ENCODE measurements at regions not wholly inside any gene's neighbourhood (a gene's known extent, or its start where the extent isn't known, plus 50 kb on each side); places are given as distances from the start of the nearest gene placed in this dataset.

DNA sequence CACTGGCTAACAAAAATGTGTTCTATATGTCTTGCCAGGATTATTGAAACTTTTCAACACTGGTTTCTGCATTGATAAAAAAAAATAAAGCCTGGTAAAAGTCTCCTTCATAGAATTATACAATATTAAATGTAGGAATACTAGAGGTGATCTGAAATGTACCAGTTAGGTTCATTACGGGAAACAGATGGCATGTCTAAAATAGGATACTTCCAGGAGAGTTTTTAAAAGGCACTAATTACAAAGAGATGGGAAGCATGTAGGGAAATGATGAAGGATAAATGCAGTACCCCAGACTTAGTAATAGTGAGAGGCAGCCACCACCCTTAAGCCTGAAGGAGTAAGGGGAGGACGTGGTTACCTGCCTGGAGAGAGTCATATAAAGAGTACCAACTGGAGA, 107.0 kb upstream of the NPSR1 start:
- H3K4me1 ChIP-seq (ENCODE audit: low read length): no peaks in the 10 kb centered on the region
- no peak overlapping the region for H3K27ac ChIP-seq (ENCODE audit: low read length)
- H2AFZ ChIP-seq (ENCODE audit: low read depth, low read length): no peak overlapping the region
- H3K79me2 ChIP-seq (ENCODE audit: low read length): no peaks in the 10 kb centered on the region
- H3K36me3 ChIP-seq (replicated peaks; ENCODE audit: low read depth, low read length): no peaks in the 10 kb centered on the region
- no peaks in the 10 kb centered on the region for H3K9me3 ChIP-seq (ENCODE audit: insufficient read depth, low read length)
- no peaks in the 10 kb centered on the region for H4K20me1 ChIP-seq (ENCODE audit: insufficient read depth, low read length)
- no peak overlapping the region for H3K4me2 ChIP-seq (ENCODE audit: low read length)
- TF ChIP-seq EZH2phosphoT487 (IDR thresholded peaks at IDR 0.05; ENCODE audit: low read depth): no peak
- TF ChIP-seq, protein P1, sequence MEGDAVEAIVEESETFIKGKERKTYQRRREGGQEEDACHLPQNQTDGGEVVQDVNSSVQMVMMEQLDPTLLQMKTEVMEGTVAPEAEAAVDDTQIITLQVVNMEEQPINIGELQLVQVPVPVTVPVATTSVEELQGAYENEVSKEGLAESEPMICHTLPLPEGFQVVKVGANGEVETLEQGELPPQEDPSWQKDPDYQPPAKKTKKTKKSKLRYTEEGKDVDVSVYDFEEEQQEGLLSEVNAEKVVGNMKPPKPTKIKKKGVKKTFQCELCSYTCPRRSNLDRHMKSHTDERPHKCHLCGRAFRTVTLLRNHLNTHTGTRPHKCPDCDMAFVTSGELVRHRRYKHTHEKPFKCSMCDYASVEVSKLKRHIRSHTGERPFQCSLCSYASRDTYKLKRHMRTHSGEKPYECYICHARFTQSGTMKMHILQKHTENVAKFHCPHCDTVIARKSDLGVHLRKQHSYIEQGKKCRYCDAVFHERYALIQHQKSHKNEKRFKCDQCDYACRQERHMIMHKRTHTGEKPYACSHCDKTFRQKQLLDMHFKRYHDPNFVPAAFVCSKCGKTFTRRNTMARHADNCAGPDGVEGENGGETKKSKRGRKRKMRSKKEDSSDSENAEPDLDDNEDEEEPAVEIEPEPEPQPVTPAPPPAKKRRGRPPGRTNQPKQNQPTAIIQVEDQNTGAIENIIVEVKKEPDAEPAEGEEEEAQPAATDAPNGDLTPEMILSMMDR (IDR thresholded peaks at IDR 0.05; ENCODE audit: low read depth, low read length): no peak
- no peaks in the 10 kb centered on the region for H3K27me3 ChIP-seq (ENCODE audit: low read depth, low read length)
- H3K4me3 ChIP-seq (ENCODE audit: low read length): no peak overlapping the region
- H3K9ac ChIP-seq (ENCODE audit: low read length): no peak overlapping the region

DNA sequence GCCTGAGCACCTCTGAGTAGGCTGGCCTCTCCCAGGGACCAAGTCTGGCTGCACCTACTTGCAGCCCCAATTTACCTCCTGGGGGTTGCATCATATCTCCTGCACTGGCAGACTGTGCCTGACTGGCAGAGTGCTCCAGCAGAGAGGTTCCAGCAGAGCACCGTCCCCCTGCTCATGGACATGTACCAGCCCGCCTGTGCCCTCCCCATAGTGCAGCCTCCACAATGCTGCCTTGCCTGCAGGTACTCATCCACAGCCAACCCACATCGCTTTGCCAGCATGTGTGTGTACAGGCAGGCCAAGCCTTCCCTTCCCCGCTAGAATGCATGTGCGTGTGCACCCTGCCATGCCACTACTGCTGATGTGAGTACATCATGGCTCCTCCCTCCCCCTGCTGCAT, 105.5 kb upstream of the NPSR1 start:
- Histone ChIP-seq H3K9me3 (ENCODE audit: insufficient read depth, low read length) (no peaks in the 10 kb centered on the region), H3K4me3 (ENCODE audit: low read length) (no peak overlapping the region), H3K36me3 (replicated peaks; ENCODE audit: low read depth, low read length) (no peaks in the 10 kb centered on the region), H2AFZ (ENCODE audit: low read depth, low read length) (no peak overlapping the region), H3K79me2 (ENCODE audit: low read length) (no peaks in the 10 kb centered on the region), H3K27ac (ENCODE audit: low read length) (no peak overlapping the region), H3K4me1 (ENCODE audit: low read length) (no peaks in the 10 kb centered on the region), H3K27me3 (ENCODE audit: low read depth, low read length) (no peaks in the 10 kb centered on the region), H3K9ac (ENCODE audit: low read length) (no peak overlapping the region), H3K4me2 (ENCODE audit: low read length) (no peak overlapping the region), H4K20me1 (ENCODE audit: insufficient read depth, low read length) (no peaks in the 10 kb centered on the region)
- TF ChIP-seq, protein P1 (IDR thresholded peaks at IDR 0.05; ENCODE audit: low read depth, low read length): no peak
- no peak for TF ChIP-seq EZH2phosphoT487 (IDR thresholded peaks at IDR 0.05; ENCODE audit: low read depth)

DNA sequence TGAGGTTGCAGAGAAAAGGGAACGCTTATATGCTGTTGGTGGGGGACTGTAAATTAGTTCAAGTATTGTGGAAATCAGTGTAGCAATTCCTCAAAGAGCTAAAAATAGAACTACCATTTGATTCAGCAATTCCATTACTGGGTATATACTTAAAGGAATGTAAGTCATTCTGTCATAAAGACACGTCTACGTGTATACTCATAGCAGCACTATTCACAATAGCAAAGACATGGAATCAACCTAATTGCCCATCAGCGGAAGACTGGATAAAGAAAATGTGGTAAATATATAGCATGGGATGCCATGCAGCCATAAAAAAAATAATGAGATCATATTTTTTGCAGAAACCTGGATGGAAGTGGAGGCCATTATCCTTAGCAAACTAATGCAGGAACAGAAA, 100.0 kb upstream of the NPSR1 start:
- Histone ChIP-seq H3K27ac (ENCODE audit: low read length) (no peak overlapping the region), H3K4me1 (ENCODE audit: low read length) (no peaks in the 10 kb centered on the region), H3K79me2 (ENCODE audit: low read length) (no peaks in the 10 kb centered on the region), H3K36me3 (replicated peaks; ENCODE audit: low read depth, low read length) (no peaks in the 10 kb centered on the region), H3K9me3 (ENCODE audit: insufficient read depth, low read length) (no peaks in the 10 kb centered on the region), H4K20me1 (ENCODE audit: insufficient read depth, low read length) (no peaks in the 10 kb centered on the region), H3K4me2 (ENCODE audit: low read length) (no peak overlapping the region), H3K27me3 (ENCODE audit: low read depth, low read length) (no peaks in the 10 kb centered on the region), H3K9ac (ENCODE audit: low read length) (no peak overlapping the region), H2AFZ (ENCODE audit: low read depth, low read length) (no peak overlapping the region), H3K4me3 (ENCODE audit: low read length) (no peak overlapping the region)
- TF ChIP-seq, protein P1 (IDR thresholded peaks at IDR 0.05; ENCODE audit: low read depth, low read length): no peak
- no peak for TF ChIP-seq EZH2phosphoT487 (IDR thresholded peaks at IDR 0.05; ENCODE audit: low read depth)

DNA sequence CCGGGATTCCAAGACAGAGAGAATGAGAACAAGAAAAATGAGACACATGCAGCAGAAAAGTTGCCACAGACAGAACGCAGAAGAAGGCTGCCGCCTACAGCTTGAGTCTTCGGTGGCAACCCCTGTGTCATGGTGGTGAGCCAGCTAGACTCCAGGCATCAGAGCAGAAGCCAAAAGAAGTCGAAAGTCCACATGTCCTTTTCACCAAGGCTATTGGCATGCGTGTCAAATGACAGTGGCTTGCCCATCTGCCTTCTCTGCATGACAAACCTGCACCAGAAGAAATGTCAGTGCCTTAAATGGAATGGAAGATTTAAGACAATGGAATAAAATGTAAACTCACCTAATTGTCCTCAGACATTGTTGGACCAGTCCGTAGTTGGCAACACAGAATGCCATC, 93.9 kb upstream of the NPSR1 start:
- TF ChIP-seq, protein P1 (IDR thresholded peaks at IDR 0.05; ENCODE audit: low read depth, low read length): no peak
- TF ChIP-seq EZH2phosphoT487 (IDR thresholded peaks at IDR 0.05; ENCODE audit: low read depth): no peak
- Histone ChIP-seq H3K27ac (ENCODE audit: low read length) (no peak overlapping the region), H3K9me3 (ENCODE audit: insufficient read depth, low read length) (no peaks in the 10 kb centered on the region), H3K79me2 (ENCODE audit: low read length) (no peaks in the 10 kb centered on the region), H3K36me3 (replicated peaks; ENCODE audit: low read depth, low read length) (no peaks in the 10 kb centered on the region), H4K20me1 (ENCODE audit: insufficient read depth, low read length) (no peaks in the 10 kb centered on the region), H3K4me1 (ENCODE audit: low read length) (no peaks in the 10 kb centered on the region), H2AFZ (ENCODE audit: low read depth, low read length) (no peak overlapping the region), H3K4me3 (ENCODE audit: low read length) (no peak overlapping the region), H3K9ac (ENCODE audit: low read length) (no peak overlapping the region), H3K27me3 (ENCODE audit: low read depth, low read length) (no peaks in the 10 kb centered on the region), H3K4me2 (ENCODE audit: low read length) (no peak overlapping the region)
